ENCODE measurements at regions not wholly inside any gene's neighbourhood (a gene's known extent, or its start where the extent isn't known, plus 50 kb on each side); places are given as distances from the start of the nearest gene placed in this dataset.
"Not testable (repeated sequence)": the region's sequence is repeated elsewhere in the genome, so short reads cannot be mapped to it uniquely, and the experiment has no call there.

DNA sequence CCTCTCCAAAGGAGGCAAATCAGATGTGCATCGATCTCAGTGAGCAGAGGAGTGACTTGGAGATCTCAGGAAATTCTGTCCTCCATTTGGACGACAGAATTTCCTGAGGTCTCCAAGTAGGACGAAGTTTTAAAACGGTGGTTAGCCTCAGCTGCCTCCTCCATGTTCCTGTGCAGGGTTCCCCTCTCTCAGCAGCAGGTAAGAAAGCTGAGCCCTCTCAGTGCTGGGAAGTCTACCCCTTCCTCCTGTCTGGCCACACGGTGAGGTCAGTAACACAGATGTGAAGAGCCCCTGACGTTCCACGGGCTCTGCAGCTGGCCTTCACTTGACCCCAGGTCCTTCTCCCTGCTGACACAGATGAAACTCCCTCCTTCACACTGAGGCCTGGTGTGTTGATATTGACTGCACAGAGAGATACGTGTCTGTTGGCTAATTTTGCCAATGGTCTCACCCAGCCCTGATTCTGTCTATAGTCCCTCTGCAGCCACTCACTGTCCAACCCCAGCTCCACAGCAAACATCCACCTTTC is 607.4 kb upstream of the B3GAT1 start:
- DNase-seq (ENCODE audit: low spot score) = no peak
- Mint-ChIP-seq H3K4me1 (ENCODE audit: low read depth) (no peaks in the 10 kb centered on the region), H3K27me3 (ENCODE audit: low read depth) (peaks cover 4% of the 10 kb centered on the region), H3K4me3 (ENCODE audit: unreplicated experiment) (no peak overlapping the region), H3K36me3 (ENCODE audit: low read depth) (no peaks in the 10 kb centered on the region), H3K27ac (ENCODE audit: unreplicated experiment) (no peak overlapping the region), H3K9me3 (ENCODE audit: low read depth) (peaks cover 7% of the 10 kb centered on the region)
- TF ChIP-seq, protein P1, sequence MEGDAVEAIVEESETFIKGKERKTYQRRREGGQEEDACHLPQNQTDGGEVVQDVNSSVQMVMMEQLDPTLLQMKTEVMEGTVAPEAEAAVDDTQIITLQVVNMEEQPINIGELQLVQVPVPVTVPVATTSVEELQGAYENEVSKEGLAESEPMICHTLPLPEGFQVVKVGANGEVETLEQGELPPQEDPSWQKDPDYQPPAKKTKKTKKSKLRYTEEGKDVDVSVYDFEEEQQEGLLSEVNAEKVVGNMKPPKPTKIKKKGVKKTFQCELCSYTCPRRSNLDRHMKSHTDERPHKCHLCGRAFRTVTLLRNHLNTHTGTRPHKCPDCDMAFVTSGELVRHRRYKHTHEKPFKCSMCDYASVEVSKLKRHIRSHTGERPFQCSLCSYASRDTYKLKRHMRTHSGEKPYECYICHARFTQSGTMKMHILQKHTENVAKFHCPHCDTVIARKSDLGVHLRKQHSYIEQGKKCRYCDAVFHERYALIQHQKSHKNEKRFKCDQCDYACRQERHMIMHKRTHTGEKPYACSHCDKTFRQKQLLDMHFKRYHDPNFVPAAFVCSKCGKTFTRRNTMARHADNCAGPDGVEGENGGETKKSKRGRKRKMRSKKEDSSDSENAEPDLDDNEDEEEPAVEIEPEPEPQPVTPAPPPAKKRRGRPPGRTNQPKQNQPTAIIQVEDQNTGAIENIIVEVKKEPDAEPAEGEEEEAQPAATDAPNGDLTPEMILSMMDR (IDR thresholded peaks at IDR 0.05) = no peak

DNA sequence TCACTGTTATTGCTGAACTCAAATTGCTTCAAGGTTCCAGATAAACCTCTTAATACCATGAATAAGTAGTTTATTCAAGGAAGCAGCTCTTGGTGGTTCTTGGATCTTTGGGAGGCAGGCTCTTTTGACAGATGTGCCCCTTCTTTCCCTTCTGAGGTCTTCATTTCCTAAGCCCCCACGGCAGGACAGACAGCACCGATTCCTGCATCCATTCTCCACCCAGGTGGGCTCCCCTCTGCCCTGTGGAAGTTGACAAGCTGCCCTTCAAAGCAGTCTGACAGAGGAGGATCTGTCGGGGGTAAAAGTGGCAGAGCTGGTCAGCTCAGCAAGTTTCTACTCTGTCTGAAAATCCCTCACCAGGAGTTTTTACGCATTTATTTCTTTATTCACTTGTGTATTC is 605.3 kb upstream of the B3GAT1 start:
- no peaks in the 10 kb centered on the region for H3K4me1 Mint-ChIP-seq (ENCODE audit: low read depth)

DNA sequence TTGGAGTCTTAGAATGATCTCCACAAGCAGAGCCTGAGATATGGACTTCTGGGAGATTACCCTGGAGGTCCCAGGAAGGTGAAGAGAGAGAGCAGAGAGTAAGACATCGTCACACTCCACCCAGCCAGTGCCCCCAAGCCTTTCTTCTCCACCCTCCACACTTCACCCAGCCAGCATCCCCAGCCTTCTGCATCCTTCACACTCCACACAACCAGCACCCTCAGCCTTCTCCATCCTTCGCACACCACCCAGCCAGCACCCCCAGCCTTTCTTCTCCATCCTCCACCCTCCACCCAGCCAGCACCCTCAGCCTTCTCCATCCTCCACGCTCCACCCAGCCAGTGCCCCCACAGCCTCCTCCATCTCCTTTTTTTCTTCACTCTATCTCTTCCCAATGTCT is 603.9 kb upstream of the B3GAT1 start:
- Mint-ChIP-seq H3K4me1 (ENCODE audit: low read depth) (no peaks in the 10 kb centered on the region), H3K27ac (ENCODE audit: unreplicated experiment) (no peak overlapping the region), H3K4me3 (ENCODE audit: unreplicated experiment) (no peak overlapping the region), H3K9me3 (ENCODE audit: low read depth) (peaks cover 12% of the 10 kb centered on the region), H3K27me3 (ENCODE audit: low read depth) (peaks cover 13% of the 10 kb centered on the region), H3K36me3 (ENCODE audit: low read depth) (peaks cover 2% of the 10 kb centered on the region)
- TF ChIP-seq, protein P1 (IDR thresholded peaks at IDR 0.05) = no peak
- DNase-seq (ENCODE audit: low spot score) = no peak

More for the DNA sequence above, 605.3 kb upstream of the B3GAT1 start:
- peaks cover 13% of the 10 kb centered on the region for H3K27me3 Mint-ChIP-seq (ENCODE audit: low read depth)
- H3K9me3 Mint-ChIP-seq (ENCODE audit: low read depth) = peaks cover 7% of the 10 kb centered on the region
- H3K4me3 Mint-ChIP-seq (ENCODE audit: unreplicated experiment) = no peak overlapping the region
- TF ChIP-seq, protein P1 (IDR thresholded peaks at IDR 0.05) = no peak
- no peak for DNase-seq (ENCODE audit: low spot score)
- no peak overlapping the region for H3K27ac Mint-ChIP-seq (ENCODE audit: unreplicated experiment)
- H3K36me3 Mint-ChIP-seq (ENCODE audit: low read depth) = no peaks in the 10 kb centered on the region

DNA sequence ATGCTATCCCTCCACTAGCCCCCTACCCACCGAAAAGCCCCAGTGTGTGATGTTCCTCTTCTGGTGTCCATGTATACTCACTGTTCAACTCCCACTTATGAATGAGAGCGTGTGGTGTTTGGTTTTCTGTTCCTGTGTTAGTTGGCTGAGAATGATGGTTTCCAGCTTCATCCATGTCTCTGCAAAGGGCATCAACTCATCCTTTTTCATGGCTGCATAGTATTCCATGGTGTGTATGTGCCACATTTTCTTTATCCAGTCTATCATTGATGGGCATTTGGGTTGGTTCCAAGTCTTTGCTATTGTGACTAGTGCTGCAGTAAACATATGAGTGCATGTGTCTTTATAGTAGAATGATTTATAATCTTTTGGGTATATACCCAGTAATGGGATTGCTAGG is 599.3 kb upstream of the B3GAT1 start:
- not testable (repeated sequence) for H3K27ac Mint-ChIP-seq (ENCODE audit: unreplicated experiment); H3K9me3 Mint-ChIP-seq (ENCODE audit: low read depth); DNase-seq (ENCODE audit: low spot score); H3K4me3 Mint-ChIP-seq (ENCODE audit: unreplicated experiment); H3K4me1 Mint-ChIP-seq (ENCODE audit: low read depth); H3K36me3 Mint-ChIP-seq (ENCODE audit: low read depth)
- peaks cover 27% of the 10 kb centered on the region for H3K27me3 Mint-ChIP-seq (ENCODE audit: low read depth)

DNA sequence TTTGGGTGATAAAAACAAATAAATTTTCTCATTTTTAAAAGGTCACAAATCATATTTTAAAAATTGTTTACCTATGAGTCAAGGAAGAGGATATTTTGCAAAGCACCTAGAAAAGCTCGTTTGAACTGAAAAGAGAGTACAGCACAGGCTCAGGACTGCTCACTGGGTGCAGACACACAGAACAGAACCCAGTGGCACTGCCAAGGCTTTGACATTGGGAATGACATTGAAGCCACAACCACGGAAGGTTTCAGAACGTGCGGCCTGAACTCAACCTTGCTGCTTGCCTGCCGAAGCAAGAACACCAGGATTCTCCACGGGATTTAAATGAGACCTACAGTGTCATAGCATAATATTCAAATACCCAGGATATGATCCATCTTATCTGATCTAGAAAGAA is 597.1 kb upstream of the B3GAT1 start:
- Mint-ChIP-seq H3K36me3 (ENCODE audit: low read depth) (peaks cover 2% of the 10 kb centered on the region), H3K4me3 (ENCODE audit: unreplicated experiment) (no peak overlapping the region), H3K27ac (ENCODE audit: unreplicated experiment) (no peak overlapping the region), H3K27me3 (ENCODE audit: low read depth) (peaks cover 21% of the 10 kb centered on the region), H3K9me3 (ENCODE audit: low read depth) (peaks cover 9% of the 10 kb centered on the region), H3K4me1 (ENCODE audit: low read depth) (no peaks in the 10 kb centered on the region)
- TF ChIP-seq, protein P1 (IDR thresholded peaks at IDR 0.05) = no peak
- no peak for DNase-seq (ENCODE audit: low spot score)

DNA sequence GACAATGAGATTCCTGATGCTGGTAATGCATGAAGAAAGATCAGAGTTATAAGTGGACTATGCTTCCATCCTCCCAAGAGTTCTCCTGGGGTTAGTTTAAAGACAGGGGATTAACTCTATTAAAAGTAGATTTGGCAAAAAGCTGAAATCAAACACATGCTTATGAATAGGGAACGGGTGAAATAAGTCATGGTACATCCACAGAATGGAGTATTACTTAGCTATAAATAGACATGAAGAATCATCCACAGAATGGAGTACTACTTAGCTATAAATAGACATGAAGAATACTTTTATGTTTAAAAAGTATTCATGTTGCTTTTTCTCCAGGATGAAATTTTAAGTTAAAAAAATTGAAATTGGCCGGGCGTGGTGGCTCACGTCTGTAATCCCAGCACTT is 596.4 kb upstream of the B3GAT1 start:
- TF ChIP-seq, protein P1 (IDR thresholded peaks at IDR 0.05) = no peak
- peaks cover 2% of the 10 kb centered on the region for H3K36me3 Mint-ChIP-seq (ENCODE audit: low read depth)
- H3K27me3 Mint-ChIP-seq (ENCODE audit: low read depth) = peaks cover 16% of the 10 kb centered on the region
- H3K4me1 Mint-ChIP-seq (ENCODE audit: low read depth) = no peaks in the 10 kb centered on the region
- no peak overlapping the region for H3K27ac Mint-ChIP-seq (ENCODE audit: unreplicated experiment)
- H3K4me3 Mint-ChIP-seq (ENCODE audit: unreplicated experiment) = no peak overlapping the region
- DNase-seq (ENCODE audit: low spot score) = no peak
- peaks cover 9% of the 10 kb centered on the region for H3K9me3 Mint-ChIP-seq (ENCODE audit: low read depth)

Data from chondrocyte (in vitro differentiated cells).